NCI-H1105 (cell line): ENCODE measurements at regions not wholly inside any gene's neighbourhood (a gene's known extent, or its start where the extent isn't known, plus 50 kb on each side); places are given as distances from the start of the nearest gene placed in this dataset.

Experiments used
- DNase-seq: peaks from one replicate; lab custom pipeline; 2025; lab: John Stamatoyannopoulos, UW

GRCh38 chr13:22092791-22093560, 422.1 kb downstream of the FGF9 start:
- no peak for DNase-seq

GRCh38 chr13:22095794-22096193, 424.9 kb downstream of the FGF9 start:
- no peak for DNase-seq

- no peak for DNase-seq
Measured at GRCh38 chr13:22099585-22099984, 428.7 kb downstream of the FGF9 start.

GRCh38 chr13:22102271-22102670, 431.4 kb downstream of the FGF9 start:
- DNase-seq: no peak

GRCh38 chr13:22103046-22104027, 432.5 kb downstream of the FGF9 start:
- no peak for DNase-seq

- DNase-seq: no peak
Measured at GRCh38 chr13:22106058-22106457, 435.2 kb downstream of the FGF9 start.

- DNase-seq: no peak
Measured at GRCh38 chr13:22107549-22107948, 436.7 kb downstream of the FGF9 start.

GRCh38 chr13:22108283-22108942, 437.5 kb downstream of the FGF9 start:
- DNase-seq: no peak

- DNase-seq: no peak
Measured at GRCh38 chr13:22108979-22109378, 438.1 kb downstream of the FGF9 start.

GRCh38 chr13:22110368-22110767, 439.5 kb downstream of the FGF9 start:
- DNase-seq: no peak

- no peak for DNase-seq
Measured at GRCh38 chr13:22111152-22111783, 440.4 kb downstream of the FGF9 start.

- no peak for DNase-seq
Measured at GRCh38 chr13:22111961-22112360, 441.1 kb downstream of the FGF9 start.

- DNase-seq: no peak
Measured at GRCh38 chr13:22112956-22113745, 442.3 kb downstream of the FGF9 start.

- no peak for DNase-seq
Measured at GRCh38 chr13:22114630-22115311, 443.9 kb downstream of the FGF9 start.

- DNase-seq: no peak
Measured at GRCh38 chr13:22118158-22118557, 447.3 kb downstream of the FGF9 start.

- no peak for DNase-seq
Measured at GRCh38 chr13:22120646-22121045, 449.8 kb downstream of the FGF9 start.

- no peak for DNase-seq
Measured at GRCh38 chr13:22121146-22121739, 450.4 kb downstream of the FGF9 start.

GRCh38 chr13:22126433-22127021, 455.7 kb downstream of the FGF9 start:
- no peak for DNase-seq

GRCh38 chr13:22127277-22128164, 456.6 kb downstream of the FGF9 start:
- no peak for DNase-seq
